ENCODE measurements at regions not wholly inside any gene's neighbourhood (a gene's known extent, or its start where the extent isn't known, plus 50 kb on each side); places are given as distances from the start of the nearest gene placed in this dataset.

- ChIA-PET CTCF (ENCODE audit: low intra/inter-chr PET ratio) (no interaction called here), POLR2A (no interaction called here)
- no peak for DNase-seq (ENCODE audit: extremely low read depth in 1 of 4, low spot score in 3 of 4)
- 0% methylated on average over 9 of the region's 9 CpGs for WGBS (ENCODE audit: insufficient coverage, low coverage, missing lambda C conversion rate)
- Histone ChIP-seq H3K27me3 (ENCODE audit: control insufficient read depth in 2 of 2, insufficient read depth in 2 of 2, low read length in 2 of 2) (peaks cover 0 to 20% of the 10 kb centered on the region in 2 experiments; a peak in 2 of 5 replicates), H3K9ac (ENCODE audit: insufficient read depth in 1 of 2, low read depth in 2 of 2, low read length in 2 of 2) (no peak overlapping the region), H3K4me3 (no peak overlapping the region), H3K4me2 (ENCODE audit: insufficient read depth, low read length) (no peak overlapping the region), H3K27ac (ENCODE audit: extremely low read depth, low read depth, low read length) (no peak overlapping the region), H4K20me1 (replicated peaks; ENCODE audit: control insufficient read depth, insufficient read depth, low read length) (no peaks in the 10 kb centered on the region), H3K9me3 (replicated peaks; ENCODE audit: control insufficient read depth, insufficient read depth, low read depth, low read length) (no peaks in the 10 kb centered on the region), H3K36me3 (ENCODE audit: control insufficient read depth, insufficient read depth, low read length) (no peaks in the 10 kb centered on the region), H3K79me2 (ENCODE audit: control insufficient read depth, insufficient read depth, low read length) (no peaks in the 10 kb centered on the region), H3K9me1 (ENCODE audit: control insufficient read depth, insufficient read depth, low read length) (no peaks in the 10 kb centered on the region), H2AFZ (ENCODE audit: low read depth, low read length) (no peak overlapping the region), H3K4me1 (replicated peaks in 1 of 2; ENCODE audit: control insufficient read depth in 2 of 2, insufficient read depth in 2 of 2, low read length in 2 of 2) (0 out of 5 replicates have a peak, but pooled peaks cover 0 to 3% of the 10 kb centered on the region in 2 experiments)
- intact Hi-C loops (cut with micrococcal nuclease): no loop called here
- no peak for ATAC-seq
- in situ Hi-C loops (cut with MboI): no loop called here
- BruUV-seq (replicated peaks): no TSS peak
- FAIRE-seq: no peak
- TF ChIP-seq ZKSCAN1 (IDR thresholded peaks at IDR 0.05; ENCODE audit: low read depth, low read length) (no peak), ATF7 (IDR thresholded peaks at IDR 0.05) (no peak), IRF9 (tag; IDR thresholded peaks at IDR 0.05) (no peak), MTF1 (CRISPR knock-in tag; IDR thresholded peaks at IDR 0.05; ENCODE audit: borderline replicate concordance) (no peak), ZNF830 (CRISPR knock-in tag; IDR thresholded peaks at IDR 0.05) (no peak), HINFP (tag; conservative IDR thresholded peaks at IDR 0.05; ENCODE audit: low read depth) (no peak), ZNF277 (CRISPR knock-in tag; IDR thresholded peaks at IDR 0.05; ENCODE audit: borderline replicate concordance) (no peak), HMGXB4 (CRISPR knock-in tag; IDR thresholded peaks at IDR 0.05) (no peak), SMARCB1 (IDR thresholded peaks at IDR 0.05; ENCODE audit: insufficient read length, low read depth) (no peak), ZNF695 (CRISPR knock-in tag; IDR thresholded peaks at IDR 0.05) (no peak), TFE3 (CRISPR knock-in tag; IDR thresholded peaks at IDR 0.05) (no peak), CREB5 (CRISPR knock-in tag; IDR thresholded peaks at IDR 0.05) (no peak), NFATC3 (IDR thresholded peaks at IDR 0.05) (no peak), SAFB2 (IDR thresholded peaks at IDR 0.05; ENCODE audit: borderline replicate concordance, low read depth, low read length, severe bottlenecking) (no peak)
These were observed 51.7 kb upstream of the KCNMB1 start for GRCh38 chr5:170440771-170441392.

All from K562 (cell line).